CD4-positive, alpha-beta memory T cell (primary cell): ENCODE measurements at regions not wholly inside any gene's neighbourhood (a gene's known extent, or its start where the extent isn't known, plus 50 kb on each side); places are given as distances from the start of the nearest gene placed in this dataset.

Experiments
- CTCF ChIA-PET: fragments of 350-600 bp; sonication (Branson Sonifier 250); formaldehyde crosslinking; loops from one replicate; lab custom pipeline; 2021; ENCODE audit warnings: inconsistent platforms; ENCODE audit not compliant: partially characterized antibody; lab: Charles Lee
- POLR2A ChIA-PET: fragments of 350-600 bp; sonication (Branson Sonifier 250); formaldehyde crosslinking; loops from one replicate; lab custom pipeline; 2021; ENCODE audit not compliant: partially characterized antibody; lab: Charles Lee
- DNase-seq, 5 donors: peaks; one replicate each; pipeline versions ENCODE4 v3.0.0 to v3.0.0-alpha.2; 2020 to 2022; ENCODE audit warnings: mixed read lengths in 1 of 5
- H3K27ac ChIP-seq: one replicate; pipeline ENCODE4 v1.7.0; 2013; ENCODE audit warnings: low read depth, low read length
- H3K27me3 ChIP-seq: 2 replicates; pipeline ENCODE4 v1.7.0; 2013; ENCODE audit warnings: mild to moderate bottlenecking, low read length, moderate library complexity; ENCODE audit not compliant: insufficient read depth
- H3K36me3 ChIP-seq: 2 replicates; pipeline ENCODE4 v1.7.0; 2013; ENCODE audit warnings: mild to moderate bottlenecking, low read length, moderate library complexity; ENCODE audit not compliant: insufficient read depth
- H3K4me1 ChIP-seq: 2 replicates; pipeline ENCODE4 v1.7.0; 2013; ENCODE audit warnings: mild to moderate bottlenecking, low read length, moderate library complexity; ENCODE audit not compliant: insufficient read depth
- H3K4me3 ChIP-seq, 2 donors: one replicate each; pipeline ENCODE4 v1.7.0; 2013; ENCODE audit warnings: low read length in 2 of 2, mild to moderate bottlenecking in 1 of 2
- H3K9me3 ChIP-seq, 2 donors: one replicate each; pipeline ENCODE4 v1.7.0; 2013; ENCODE audit warnings: low read length in 2 of 2, control low read depth in 1 of 2; ENCODE audit not compliant: control insufficient read depth in 1 of 2
- H3K27ac Mint-ChIP-seq, 7 donors: one replicate each; pipeline ENCODE4 v1.8.0; 2020 to 2021; ENCODE audit warnings: mixed read lengths in 7 of 7, mild to moderate bottlenecking in 6 of 7, inconsistent platforms in 3 of 7, moderate library complexity in 3 of 7
- H3K27me3 Mint-ChIP-seq, 2 donors: one replicate each; pipeline ENCODE4 v1.8.0; 2020 to 2021; ENCODE audit warnings: mixed read lengths in 2 of 2
- H3K36me3 Mint-ChIP-seq, 2 donors: one replicate each; pipeline ENCODE4 v1.8.0; 2020 to 2021; ENCODE audit warnings: mixed read lengths in 2 of 2, inconsistent platforms in 1 of 2, mild to moderate bottlenecking in 1 of 2
- H3K4me1 Mint-ChIP-seq, 4 donors: one replicate each; pipeline ENCODE4 v1.8.0; 2020 to 2021; ENCODE audit warnings: mixed read lengths in 4 of 4, mild to moderate bottlenecking in 1 of 4
- H3K4me3 Mint-ChIP-seq, 8 donors: one replicate each; pipeline ENCODE4 v1.8.0; 2020 to 2021; ENCODE audit warnings: mixed read lengths in 8 of 8, mild to moderate bottlenecking in 7 of 8, moderate library complexity in 6 of 8, inconsistent platforms in 3 of 8
- H3K9me3 Mint-ChIP-seq, 8 donors: one replicate each; pipeline ENCODE4 v1.8.0; 2020 to 2021; ENCODE audit warnings: mixed read lengths in 8 of 8, mild to moderate bottlenecking in 5 of 8, inconsistent platforms in 3 of 8, moderate library complexity in 1 of 8
- intact Hi-C: fragments of 100-400 bp; cut with micrococcal nuclease; formaldehyde crosslinking; loops from one replicate; pipeline ENCODE4 v1.15.1; 2023

DNA sequence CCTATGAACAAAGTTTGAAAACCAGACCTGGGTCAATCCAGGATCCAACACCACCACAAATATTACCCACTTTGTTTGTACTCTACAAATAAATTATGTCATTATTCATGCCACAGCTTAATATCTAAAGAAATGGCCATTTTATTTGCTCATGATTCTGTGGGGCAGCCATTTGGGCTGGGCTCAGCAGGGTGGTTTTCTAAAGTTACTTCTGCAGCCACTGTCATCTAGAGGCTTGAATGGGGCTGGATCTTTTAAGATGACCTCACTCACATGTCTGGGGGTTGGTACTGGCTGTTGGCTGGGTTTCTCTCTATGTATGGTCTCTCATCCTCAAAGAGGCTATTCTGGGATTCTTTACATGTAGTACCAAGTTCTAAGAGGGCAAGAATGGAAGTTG, 96.2 kb downstream of the VCPKMT start:
- H3K9me3 Mint-ChIP-seq = peaks cover 0 to 13% (median 5%) of the 10 kb centered on the region in 8 donors
- DNase-seq = no peak
- no peak overlapping the region for H3K27ac Mint-ChIP-seq
- peaks cover 6 to 18% of the 10 kb centered on the region in 2 donors for H3K36me3 Mint-ChIP-seq
- Histone ChIP-seq H3K4me1 (peaks cover 12% of the 10 kb centered on the region), H3K9me3 (no peaks in the 10 kb centered on the region), H3K27me3 (no peaks in the 10 kb centered on the region), H3K27ac (no peak overlapping the region), H3K36me3 (no peaks in the 10 kb centered on the region), H3K4me3 (no peak overlapping the region)
- H3K4me3 Mint-ChIP-seq = no peak overlapping the region
- no peaks in the 10 kb centered on the region for H3K27me3 Mint-ChIP-seq
- ChIA-PET POLR2A (interaction anchor here (1.1 to 1.3 kb wide), 3 partner anchors 17 to 42 kb away, joined by 3 read pairs; no protein-coding TSS in a partner anchor), CTCF (no interaction called here)
- intact Hi-C loops = no loop called here
- peaks cover 14 to 27% (median 18%) of the 10 kb centered on the region in 4 donors for H3K4me1 Mint-ChIP-seq

DNA sequence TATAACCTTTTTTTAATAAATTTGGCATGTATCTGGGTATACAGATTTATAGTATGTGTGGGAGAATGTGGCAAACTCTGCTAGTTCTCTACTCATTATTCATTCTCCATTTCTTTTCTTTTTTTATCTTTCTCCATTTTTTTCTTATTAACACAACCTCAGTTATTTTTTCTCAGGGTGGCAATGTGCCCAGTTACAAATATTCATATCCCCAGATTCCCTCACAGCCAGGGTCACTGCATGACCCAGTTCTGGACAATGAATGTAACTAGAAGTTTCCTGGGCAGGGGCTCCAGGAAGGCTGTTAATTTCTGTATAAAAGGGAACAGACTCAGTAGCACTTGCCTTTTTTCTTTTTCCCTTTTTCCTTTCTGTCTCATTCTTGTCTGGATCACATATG, 95.6 kb downstream of the VCPKMT start:
- peaks cover 12% of the 10 kb centered on the region for H3K4me1 ChIP-seq
- peak overlapping the region in 3 of 8 donors; percentile 53 to 65 (median 62) for H3K4me3 Mint-ChIP-seq
- H3K27ac ChIP-seq = no peak overlapping the region
- peaks cover 12 to 21% (median 18%) of the 10 kb centered on the region in 4 donors for H3K4me1 Mint-ChIP-seq
- H3K36me3 Mint-ChIP-seq = peaks cover 9 to 24% of the 10 kb centered on the region in 2 donors
- intact Hi-C loops = no loop called here
- H3K9me3 ChIP-seq = peaks cover 0 to 6% of the 10 kb centered on the region in 2 donors
- H3K4me3 ChIP-seq = no peak overlapping the region
- POLR2A ChIA-PET = interaction anchor here (1.0 to 1.7 kb wide), 5 partner anchors 15 to 158 kb away, joined by 3 to 9 read pairs (median 3); no protein-coding TSS in a partner anchor
- H3K36me3 ChIP-seq = no peaks in the 10 kb centered on the region
- CTCF ChIA-PET = interaction anchor here (1.5 kb wide), 1 partner anchor 17 kb away, joined by 4 read pairs; no protein-coding TSS in a partner anchor
- no peaks in the 10 kb centered on the region for H3K27me3 Mint-ChIP-seq
- H3K27me3 ChIP-seq = no peaks in the 10 kb centered on the region
- peak overlapping the region in 4 of 7 donors; percentile 23 to 82 (median 75) for H3K27ac Mint-ChIP-seq
- H3K9me3 Mint-ChIP-seq = peaks cover 0 to 14% (median 9%) of the 10 kb centered on the region in 8 donors
- no peak for DNase-seq

DNA sequence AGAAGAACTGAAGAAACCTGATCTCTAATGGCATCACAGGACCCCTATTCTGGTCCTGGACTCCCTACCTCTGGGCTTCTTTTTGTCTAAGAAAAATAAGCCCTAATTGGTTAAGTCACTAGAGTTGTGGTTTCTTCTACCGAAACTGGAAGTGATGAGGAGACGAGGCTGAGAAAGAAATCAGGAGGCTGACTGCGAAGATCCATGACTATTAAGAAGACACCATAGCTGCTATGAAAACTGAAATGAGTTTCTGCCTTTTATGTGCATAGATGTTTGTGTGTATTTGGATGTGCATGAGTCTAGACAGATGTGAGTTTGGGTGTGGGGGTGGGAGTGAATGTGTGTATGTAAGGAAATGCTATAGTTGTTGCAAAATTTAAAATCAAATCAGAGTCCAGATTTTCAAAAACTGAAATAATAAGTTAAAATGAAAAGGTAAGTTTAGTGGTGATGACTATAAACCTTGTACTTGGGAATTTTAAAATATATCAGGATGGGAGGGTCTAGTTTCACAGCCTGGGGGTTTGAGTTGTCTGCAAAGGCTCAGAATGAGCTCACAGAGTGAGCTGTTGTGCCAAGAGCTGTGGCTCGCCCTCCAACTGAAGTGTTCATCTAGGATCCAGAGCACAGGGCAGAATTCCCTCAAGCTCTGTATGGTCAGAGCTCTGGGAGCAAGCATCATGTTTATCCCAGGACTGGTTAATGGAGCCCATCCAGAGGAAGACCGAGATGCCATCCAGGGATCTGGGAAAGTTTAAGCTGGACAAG, 94.9 kb downstream of the VCPKMT start:
- peak overlapping the region in 6 of 7 donors; percentile 49 to 82 (median 64) for H3K27ac Mint-ChIP-seq
- H3K27ac ChIP-seq = no peak overlapping the region
- POLR2A ChIA-PET = interaction anchor here (0.7 to 1.7 kb wide), 9 partner anchors 15 to 159 kb away, joined by 3 to 11 read pairs (median 4); no protein-coding TSS in a partner anchor
- DNase-seq = no peak
- CTCF ChIA-PET = interaction anchor here (0.9 to 1.5 kb wide), 6 partner anchors 16 to 168 kb away, joined by 3 to 5 read pairs (median 4); no protein-coding TSS in a partner anchor
- peaks cover 10 to 26% of the 10 kb centered on the region in 2 donors for H3K36me3 Mint-ChIP-seq
- peaks cover 12 to 20% (median 16%) of the 10 kb centered on the region in 4 donors for H3K4me1 Mint-ChIP-seq
- H3K9me3 Mint-ChIP-seq = peaks cover 0 to 17% (median 10%) of the 10 kb centered on the region in 8 donors
- peak overlapping the region in 7 of 8 donors; percentile 1 to 79 (median 62) for H3K4me3 Mint-ChIP-seq
- H3K36me3 ChIP-seq = no peaks in the 10 kb centered on the region
- H3K4me1 ChIP-seq = peaks cover 12% of the 10 kb centered on the region
- intact Hi-C loops = no loop called here
- H3K4me3 ChIP-seq = no peak overlapping the region
- peaks cover 0 to 8% of the 10 kb centered on the region in 2 donors for H3K9me3 ChIP-seq
- H3K27me3 Mint-ChIP-seq = no peaks in the 10 kb centered on the region
- no peaks in the 10 kb centered on the region for H3K27me3 ChIP-seq

DNA sequence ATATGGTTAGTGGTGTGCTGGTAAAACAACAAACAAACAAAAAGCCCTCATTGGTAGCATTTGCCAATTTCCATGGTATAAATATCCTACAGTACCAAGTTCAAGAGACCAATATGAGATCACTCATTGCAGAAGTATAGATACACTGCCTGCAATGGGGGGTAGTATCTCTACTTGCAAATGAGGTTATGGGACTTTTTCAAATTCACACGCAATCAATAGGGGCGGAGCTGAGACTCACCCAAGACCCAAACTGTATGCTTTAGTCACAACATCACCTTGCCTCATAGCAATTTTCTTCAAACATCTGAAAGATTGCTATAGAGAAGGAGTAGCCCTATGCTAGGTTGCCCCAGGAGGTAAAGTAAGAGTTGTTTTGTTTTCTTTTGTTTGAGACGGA, 93.7 kb downstream of the VCPKMT start:
- Histone ChIP-seq H3K36me3 (no peaks in the 10 kb centered on the region), H3K27ac (no peak overlapping the region), H3K9me3 (peaks cover 0 to 8% of the 10 kb centered on the region in 2 donors), H3K4me1 (peaks cover 12% of the 10 kb centered on the region), H3K4me3 (no peak overlapping the region), H3K27me3 (no peaks in the 10 kb centered on the region)
- CTCF ChIA-PET = interaction anchor here (0.9 kb wide), 1 partner anchor 142 kb away, joined by 4 read pairs; no protein-coding TSS in a partner anchor
- DNase-seq = no peak
- Mint-ChIP-seq H3K27me3 (no peaks in the 10 kb centered on the region), H3K27ac (no peak overlapping the region), H3K4me3 (no peak overlapping the region), H3K9me3 (peaks cover 0 to 19% (median 10%) of the 10 kb centered on the region in 8 donors), H3K36me3 (peaks cover 10 to 26% of the 10 kb centered on the region in 2 donors), H3K4me1 (peaks cover 12 to 20% (median 17%) of the 10 kb centered on the region in 4 donors)
- POLR2A ChIA-PET = interaction anchor here (0.5 to 1.7 kb wide), 6 partner anchors 16 to 161 kb away, joined by 3 to 11 read pairs (median 4); no protein-coding TSS in a partner anchor
- intact Hi-C loops = no loop called here

DNA sequence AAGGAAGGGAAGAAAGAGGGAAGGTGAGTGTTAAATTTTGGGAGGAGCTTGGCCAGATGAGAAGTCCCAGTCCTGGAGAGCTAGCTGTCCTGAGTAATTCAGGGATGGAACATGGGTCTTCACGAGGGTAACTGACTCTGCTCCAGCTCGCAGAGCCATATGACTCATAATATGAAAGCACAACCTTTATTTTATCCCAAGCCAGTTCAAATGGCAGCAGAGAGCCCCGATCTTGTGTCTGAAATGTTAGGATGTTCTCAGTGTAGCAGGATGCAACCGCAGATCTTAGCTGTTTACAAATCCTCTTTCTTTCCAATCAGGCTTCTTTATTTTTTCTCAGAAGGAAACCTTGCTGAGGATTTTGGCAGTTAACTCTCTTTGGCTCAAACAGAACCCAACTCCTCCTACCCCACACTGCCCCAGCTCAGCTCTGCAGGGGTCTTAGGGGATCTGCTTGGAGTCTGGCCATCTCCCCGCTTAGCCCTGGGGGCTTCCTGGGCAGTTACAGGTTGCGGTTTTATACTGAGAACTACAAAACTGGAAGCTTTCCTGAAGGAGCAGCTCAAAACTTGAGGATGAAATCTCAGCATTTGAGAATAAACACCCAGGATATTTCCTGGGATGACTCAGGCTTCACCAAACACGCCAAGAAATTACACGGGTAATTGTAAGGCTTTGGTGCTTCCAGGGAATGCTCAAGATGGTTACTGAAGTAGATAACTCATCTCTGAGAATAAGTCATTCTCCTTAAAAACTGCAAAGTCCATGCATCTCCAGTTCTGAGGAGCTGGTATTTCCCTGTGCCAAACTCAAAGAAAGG, 92.5 kb downstream of the VCPKMT start:
- H3K27ac Mint-ChIP-seq = peak overlapping the region in 1 of 7 donors; percentile 73
- H3K27ac ChIP-seq = no peak overlapping the region
- ChIA-PET CTCF (interaction anchor here (1.9 kb wide), 1 partner anchor 20 kb away, joined by 6 read pairs; no protein-coding TSS in a partner anchor), POLR2A (interaction anchor here (1.1 to 2.0 kb wide), 2 partner anchors 21 to 23 kb away, joined by 4 to 9 read pairs; no protein-coding TSS in a partner anchor)
- intact Hi-C loops = no loop called here
- no peaks in the 10 kb centered on the region for H3K36me3 ChIP-seq
- peaks cover 10 to 26% of the 10 kb centered on the region in 2 donors for H3K36me3 Mint-ChIP-seq
- no peak overlapping the region for H3K4me3 Mint-ChIP-seq
- no peaks in the 10 kb centered on the region for H3K27me3 ChIP-seq
- no peak for DNase-seq
- peaks cover 0 to 19% (median 10%) of the 10 kb centered on the region in 8 donors for H3K9me3 Mint-ChIP-seq
- peaks cover 12 to 20% (median 18%) of the 10 kb centered on the region in 4 donors for H3K4me1 Mint-ChIP-seq
- peaks cover 12% of the 10 kb centered on the region for H3K4me1 ChIP-seq
- peaks cover 0 to 8% of the 10 kb centered on the region in 2 donors for H3K9me3 ChIP-seq
- H3K27me3 Mint-ChIP-seq = no peaks in the 10 kb centered on the region
- no peak overlapping the region for H3K4me3 ChIP-seq

DNA sequence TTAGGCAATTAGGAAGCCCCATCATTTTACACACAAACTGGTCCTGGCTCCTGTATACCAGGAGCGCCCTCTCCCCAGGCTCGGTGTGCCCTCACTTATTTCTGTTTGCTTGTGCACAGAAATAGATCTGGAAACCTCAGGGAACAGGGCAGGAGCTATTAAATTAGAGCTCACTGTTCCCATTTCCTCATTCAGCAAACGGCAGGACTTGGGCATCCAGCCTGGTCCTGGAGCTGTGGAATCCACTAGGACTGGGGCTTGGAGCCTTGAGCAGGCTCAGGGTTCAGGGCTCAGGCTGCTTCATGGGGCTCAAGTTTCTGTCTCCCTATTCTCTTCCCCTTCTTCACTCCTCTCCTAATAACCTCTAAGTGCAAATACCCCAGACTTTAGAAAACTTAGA, 91.3 kb downstream of the VCPKMT start:
- H3K27me3 ChIP-seq = no peaks in the 10 kb centered on the region
- no peak overlapping the region for H3K27ac ChIP-seq
- ChIA-PET CTCF (interaction anchor here (1.9 to 2.0 kb wide), 2 partner anchors 22 to 85 kb away, joined by 4 to 6 read pairs; no protein-coding TSS in a partner anchor), POLR2A (interaction anchor here (2.0 kb wide), 1 partner anchor 24 kb away, joined by 9 read pairs; no protein-coding TSS in a partner anchor)
- peaks cover 12% of the 10 kb centered on the region for H3K4me1 ChIP-seq
- intact Hi-C loops = no loop called here
- H3K9me3 Mint-ChIP-seq = peaks cover 0 to 14% (median 8%) of the 10 kb centered on the region in 8 donors
- peaks cover 10 to 25% of the 10 kb centered on the region in 2 donors for H3K36me3 Mint-ChIP-seq
- H3K4me3 ChIP-seq = no peak overlapping the region
- H3K9me3 ChIP-seq = peaks cover 0 to 8% of the 10 kb centered on the region in 2 donors
- no peaks in the 10 kb centered on the region for H3K36me3 ChIP-seq
- no peaks in the 10 kb centered on the region for H3K27me3 Mint-ChIP-seq
- H3K4me3 Mint-ChIP-seq = peak overlapping the region in 1 of 8 donors; percentile 4
- H3K27ac Mint-ChIP-seq = peak overlapping the region in 2 of 7 donors; percentile 2 to 72
- no peak for DNase-seq
- peaks cover 12 to 24% (median 18%) of the 10 kb centered on the region in 4 donors for H3K4me1 Mint-ChIP-seq
